Peyer's patch (tissue), 4 donors: ENCODE measurements at regions not wholly inside any gene's neighbourhood (a gene's known extent, or its start where the extent isn't known, plus 50 kb on each side); places are given as distances from the start of the nearest gene placed in this dataset.

Experiments
- CTCF ChIP-seq, 6 experiments: fragments of 450-650 bp in 4 of 6; fragments of 200-600 bp in 2 of 6; sonication (generic) in 1 of 6; IDR thresholded peaks; one replicate each; pipeline ENCODE4 v1.5.1; 2017 to 2019; ENCODE audit warnings: antibody characterized with exemption in 6 of 6, mild to moderate bottlenecking in 3 of 6, moderate library complexity in 1 of 6
- POLR2A ChIP-seq, 2 donors: fragments of 450-650 bp; IDR thresholded peaks; one replicate each; pipeline ENCODE4 v1.5.1; 2017; ENCODE audit warnings: antibody characterized with exemption in 2 of 2, mild to moderate bottlenecking in 2 of 2, moderate library complexity in 2 of 2

GRCh38 chr9:73229543-73229942, 77.9 kb downstream of the ANXA1 start:
- TF ChIP-seq CTCF (IDR thresholded peaks at IDR 0.05) (no peak), POLR2A (IDR thresholded peaks at IDR 0.05) (no peak)
